DND-41 (cell line): ENCODE measurements at regions not wholly inside any gene's neighbourhood (a gene's known extent, or its start where the extent isn't known, plus 50 kb on each side); places are given as distances from the start of the nearest gene placed in this dataset.

Source experiments
- CTCF ChIP-seq: IDR thresholded peaks from 2 replicates; pipeline ENCODE4 v1.5.1; 2012; ENCODE audit warnings: borderline replicate concordance, low read length, moderate library complexity, mild to moderate bottlenecking; ENCODE audit not compliant: poor library complexity, severe bottlenecking; ENCODE audit errors: extremely low read depth
- EZH2 ChIP-seq: IDR thresholded peaks from 3 replicates; pipeline ENCODE4 v1.6.1; 2012; ENCODE audit warnings: borderline replicate concordance, low read depth, mild to moderate bottlenecking, moderate library complexity, low read length, inconsistent platforms; ENCODE audit not compliant: severe bottlenecking

- TF ChIP-seq CTCF (no peak), EZH2 (no peak)
Measured at GRCh38 chr11:121754598-121754997, 301.8 kb upstream of the SORL1-AS1 start.
